ENCODE measurements at regions not wholly inside any gene's neighbourhood (a gene's known extent, or its start where the extent isn't known, plus 50 kb on each side); places are given as distances from the start of the nearest gene placed in this dataset.

DNA sequence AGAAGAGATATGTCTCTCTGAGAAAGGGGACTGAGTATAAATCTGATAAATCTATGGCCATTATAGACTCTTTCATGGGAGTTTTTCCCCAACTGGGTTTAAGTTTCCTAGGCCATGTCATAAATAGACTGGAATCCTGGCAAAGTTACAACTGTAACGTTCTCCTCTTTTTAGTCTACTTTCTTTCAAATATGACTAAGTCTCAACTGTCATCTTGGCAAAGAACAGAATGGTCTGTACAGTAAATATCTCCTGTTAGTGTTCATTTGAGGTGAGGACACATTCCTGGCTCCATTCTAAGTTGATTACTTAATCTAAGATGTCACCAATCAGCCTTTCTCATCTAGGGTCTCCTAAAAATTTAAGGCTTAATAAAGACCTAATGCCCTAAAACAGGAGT lies 300.5 kb downstream of the BRINP2 start:
- Histone ChIP-seq H3K4me3 (no peak overlapping the region), H3K27me3 (no peaks in the 10 kb centered on the region), H3K27ac (no peak overlapping the region), H3K9me3 (replicated peaks) (no peaks in the 10 kb centered on the region), H3K4me1 (no peaks in the 10 kb centered on the region), H3K36me3 (no peaks in the 10 kb centered on the region)
- DNase-seq, result no peak

DNA sequence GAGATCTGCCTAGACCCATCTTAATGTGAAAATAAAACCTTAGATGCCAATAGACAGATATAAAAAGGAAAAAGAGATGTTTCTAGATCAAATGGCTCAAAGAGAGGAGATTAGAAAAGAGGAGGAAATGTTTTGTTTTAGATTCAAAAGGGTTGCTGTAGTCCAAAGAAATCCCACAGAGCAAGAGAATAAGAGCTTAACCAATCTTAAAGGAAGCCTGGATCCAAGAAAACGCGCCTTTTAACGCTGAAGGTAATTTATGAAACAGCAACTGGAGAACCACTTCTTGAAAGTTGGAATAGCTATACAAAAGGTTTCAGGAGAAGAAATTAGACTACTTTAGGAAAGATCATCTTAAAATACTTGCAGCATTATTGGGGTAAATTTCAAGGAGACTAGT lies 298.8 kb downstream of the BRINP2 start:
- no peak overlapping the region for H3K4me3 ChIP-seq
- no peaks in the 10 kb centered on the region for H3K27me3 ChIP-seq
- H3K4me1 ChIP-seq, result no peaks in the 10 kb centered on the region
- no peaks in the 10 kb centered on the region for H3K9me3 ChIP-seq (replicated peaks)
- H3K27ac ChIP-seq, result no peak overlapping the region
- no peaks in the 10 kb centered on the region for H3K36me3 ChIP-seq
- no peak for DNase-seq

DNA sequence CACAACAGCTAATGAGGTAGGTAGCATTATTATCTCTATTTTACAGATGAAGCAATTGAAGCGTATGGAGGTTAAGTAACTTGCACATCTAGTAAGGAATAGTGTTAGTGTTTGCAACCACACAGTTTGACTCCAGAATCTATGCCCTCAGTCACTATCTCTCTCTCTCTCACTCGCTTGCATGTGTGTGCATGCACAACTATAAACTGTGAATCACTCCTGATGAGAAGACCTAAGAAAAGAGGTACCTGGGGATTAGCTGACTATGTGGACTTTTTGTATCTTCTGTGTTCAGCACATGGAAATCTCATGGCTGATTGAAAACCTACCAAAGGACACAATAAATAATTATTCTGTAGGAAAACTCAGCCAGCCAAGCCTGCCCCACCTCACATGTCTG lies 295.5 kb downstream of the BRINP2 start:
- H3K4me3 ChIP-seq, result no peak overlapping the region
- no peaks in the 10 kb centered on the region for H3K36me3 ChIP-seq
- H3K27me3 ChIP-seq, result no peaks in the 10 kb centered on the region
- DNase-seq, result no peak
- no peaks in the 10 kb centered on the region for H3K9me3 ChIP-seq (replicated peaks)
- H3K27ac ChIP-seq, result no peak overlapping the region
- H3K4me1 ChIP-seq, result no peaks in the 10 kb centered on the region

DNA sequence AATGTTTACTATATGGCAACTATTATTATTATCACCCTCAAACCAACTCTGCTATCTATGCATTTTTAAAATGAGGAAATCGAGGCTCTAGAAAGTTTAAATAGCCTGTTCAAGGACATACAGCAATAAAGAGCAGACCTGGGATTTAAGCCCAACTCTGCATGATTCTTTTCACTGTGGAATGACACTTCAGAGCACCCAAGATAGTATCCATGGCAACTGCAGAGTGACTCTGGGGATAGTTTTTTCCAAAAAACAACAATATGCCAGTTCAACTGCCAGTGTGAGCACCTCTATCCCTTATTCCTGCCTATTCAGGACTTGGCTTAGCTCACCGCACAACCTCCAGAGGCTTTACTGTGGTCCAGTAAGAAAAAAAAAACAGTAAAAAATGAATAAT lies 293.9 kb downstream of the BRINP2 start:
- no peak overlapping the region for H3K4me3 ChIP-seq
- H3K36me3 ChIP-seq, result no peaks in the 10 kb centered on the region
- no peak overlapping the region for H3K27ac ChIP-seq
- DNase-seq, result no peak
- H3K27me3 ChIP-seq, result no peaks in the 10 kb centered on the region
- no peaks in the 10 kb centered on the region for H3K4me1 ChIP-seq
- no peaks in the 10 kb centered on the region for H3K9me3 ChIP-seq (replicated peaks)

DNA sequence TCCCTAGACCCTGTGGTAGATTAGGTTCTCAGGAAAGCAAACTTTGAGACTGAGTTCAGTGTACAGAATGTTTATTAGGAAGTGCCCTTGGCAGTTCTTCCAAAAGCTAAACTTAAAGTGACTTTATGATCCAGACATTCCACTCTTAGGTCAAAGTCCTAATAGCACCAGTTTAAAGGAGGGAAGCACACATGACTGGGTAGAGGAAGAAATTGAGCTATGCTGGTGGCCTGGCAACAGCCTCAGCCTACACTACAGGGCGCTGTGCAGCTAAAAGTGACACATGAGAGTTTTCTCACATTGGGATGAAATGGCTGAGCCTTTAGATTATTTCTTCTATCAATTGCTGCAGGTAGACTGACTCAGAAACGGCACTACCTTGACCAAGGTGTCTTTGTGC lies 280.4 kb downstream of the BRINP2 start:
- Histone ChIP-seq H3K27ac (no peak overlapping the region), H3K4me3 (no peak overlapping the region), H3K4me1 (no peaks in the 10 kb centered on the region), H3K27me3 (no peaks in the 10 kb centered on the region), H3K9me3 (replicated peaks) (no peaks in the 10 kb centered on the region), H3K36me3 (no peaks in the 10 kb centered on the region)
- DNase-seq, result no peak

DNA sequence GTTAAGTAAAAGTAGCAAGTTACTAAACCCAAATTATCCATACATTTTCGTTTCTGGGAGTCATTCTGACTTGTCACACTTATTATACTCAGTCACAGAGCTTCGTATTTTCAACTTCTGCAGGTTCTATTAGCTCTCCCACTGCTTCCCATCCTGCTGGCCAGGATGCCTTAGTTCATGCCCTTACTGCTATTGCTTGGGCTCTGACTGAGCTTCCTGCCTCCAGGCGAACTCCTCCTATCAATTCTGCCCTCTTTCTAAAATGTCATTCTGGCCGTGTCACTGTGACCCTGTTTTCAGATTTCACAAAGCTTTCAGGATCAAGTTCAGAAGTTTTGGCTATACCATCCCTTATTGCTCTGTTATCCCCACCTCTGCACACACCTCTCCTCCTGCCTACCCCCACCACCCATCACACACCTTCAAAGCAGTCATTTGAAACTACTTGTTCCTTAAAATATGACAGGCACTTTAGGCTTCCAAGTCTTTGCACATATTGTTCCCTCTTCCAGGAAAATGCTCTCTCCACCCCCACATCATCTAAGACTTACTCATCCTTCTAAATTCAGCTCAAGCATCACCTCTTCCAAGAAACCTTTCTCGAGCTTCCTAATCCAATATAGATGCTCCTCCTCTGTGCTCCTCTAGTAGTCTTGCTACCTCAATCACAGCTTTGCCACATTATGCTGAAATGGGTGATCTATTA lies 278.0 kb downstream of the BRINP2 start:
- Histone ChIP-seq H3K27me3 (no peaks in the 10 kb centered on the region), H3K4me3 (no peak overlapping the region), H3K27ac (no peak overlapping the region), H3K36me3 (no peaks in the 10 kb centered on the region), H3K4me1 (no peaks in the 10 kb centered on the region), H3K9me3 (replicated peaks) (no peaks in the 10 kb centered on the region)
- DNase-seq, result no peak

DNA sequence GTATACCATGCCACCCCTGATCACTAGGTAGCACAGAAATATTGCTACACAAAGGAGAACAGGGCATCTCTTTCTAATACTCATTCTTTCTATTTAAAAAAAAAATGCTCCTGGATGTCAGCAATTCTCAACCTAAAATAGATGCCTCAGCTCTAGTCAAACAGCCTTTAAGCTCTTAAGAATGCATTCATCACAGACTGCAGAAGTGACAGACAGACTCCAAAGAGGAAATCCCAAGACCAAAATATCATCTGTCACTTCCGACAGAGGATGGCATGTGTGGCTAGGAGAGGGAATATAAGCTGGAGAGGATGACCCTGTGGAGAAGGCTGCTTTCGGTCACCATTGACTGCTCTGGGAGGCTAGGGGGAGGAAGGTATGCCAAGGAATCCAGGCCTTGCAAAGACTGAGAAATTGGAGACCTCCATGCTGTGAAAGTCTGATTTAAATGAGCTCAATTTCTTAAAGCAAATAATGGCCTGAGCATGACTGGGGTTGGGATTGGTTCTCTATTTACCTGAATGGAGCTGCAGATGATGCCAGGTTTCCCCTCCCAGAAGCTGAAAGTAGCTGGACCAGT lies 277.4 kb downstream of the BRINP2 start:
- H3K4me3 ChIP-seq, result no peak overlapping the region
- no peak for DNase-seq

DNA sequence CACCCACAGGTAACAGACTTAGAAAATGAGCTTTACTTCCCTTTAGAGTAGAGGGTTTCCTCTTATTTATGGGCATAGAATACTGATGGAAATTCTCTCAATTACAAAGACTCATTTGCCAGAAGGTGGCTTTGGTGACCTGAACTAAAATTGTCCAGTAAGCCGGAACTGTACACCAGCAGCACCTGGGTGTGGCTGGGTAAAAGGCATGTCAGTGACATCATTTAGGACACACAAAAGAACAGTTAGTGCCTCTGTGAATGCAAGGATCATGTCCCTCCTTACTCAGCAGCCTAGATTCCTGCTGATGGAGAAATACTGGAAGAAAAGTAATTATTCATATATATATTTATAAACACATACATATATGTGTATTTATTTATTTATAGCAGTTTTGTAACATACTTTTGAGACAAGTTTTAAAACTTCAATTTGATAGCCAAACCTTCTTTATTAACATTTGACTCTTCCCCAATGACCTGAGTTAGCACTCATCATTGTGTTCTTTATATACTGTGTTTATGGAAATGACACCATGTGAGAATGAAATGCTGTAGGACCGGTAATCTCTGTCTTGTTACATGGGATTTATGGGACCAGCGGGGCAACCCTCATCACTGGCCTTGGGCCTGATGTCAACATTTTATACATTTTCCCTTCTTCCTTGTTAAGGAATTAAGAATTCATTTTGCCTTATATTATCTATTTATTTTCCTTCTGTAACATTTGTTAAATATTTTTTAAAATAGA lies 274.4 kb downstream of the BRINP2 start:
- Histone ChIP-seq H3K36me3 (no peaks in the 10 kb centered on the region), H3K4me3 (no peak overlapping the region), H3K9me3 (replicated peaks) (no peaks in the 10 kb centered on the region), H3K27me3 (no peaks in the 10 kb centered on the region), H3K27ac (no peak overlapping the region), H3K4me1 (no peaks in the 10 kb centered on the region)
- no peak for DNase-seq

More for the DNA sequence above, 277.4 kb downstream of the BRINP2 start:
- Histone ChIP-seq H3K36me3 (no peaks in the 10 kb centered on the region), H3K27me3 (no peaks in the 10 kb centered on the region), H3K4me1 (no peaks in the 10 kb centered on the region), H3K27ac (no peak overlapping the region), H3K9me3 (replicated peaks) (no peaks in the 10 kb centered on the region)

DNA sequence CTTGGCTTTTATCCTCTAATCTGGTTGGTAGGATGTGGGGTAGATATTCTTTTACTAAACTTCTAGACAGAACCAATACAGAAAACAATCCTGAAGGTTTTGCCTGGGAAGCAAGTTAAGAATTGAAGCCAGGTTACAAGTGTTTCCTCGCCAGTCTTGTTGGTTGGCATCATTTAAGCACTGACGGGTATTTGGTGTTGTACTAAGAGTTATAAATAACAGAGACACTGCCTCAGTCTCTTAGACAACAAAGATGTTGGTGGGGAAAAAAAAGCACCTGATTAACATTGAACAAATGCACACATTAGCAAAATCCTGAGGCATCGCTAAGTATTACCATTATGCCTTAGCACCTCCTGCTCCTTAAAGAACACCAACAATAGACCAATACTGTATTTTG lies 272.2 kb downstream of the BRINP2 start:
- Histone ChIP-seq H3K4me3 (no peak overlapping the region), H3K4me1 (no peaks in the 10 kb centered on the region), H3K27ac (no peak overlapping the region), H3K36me3 (no peaks in the 10 kb centered on the region), H3K9me3 (replicated peaks) (no peaks in the 10 kb centered on the region), H3K27me3 (no peaks in the 10 kb centered on the region)
- no peak for DNase-seq

DNA sequence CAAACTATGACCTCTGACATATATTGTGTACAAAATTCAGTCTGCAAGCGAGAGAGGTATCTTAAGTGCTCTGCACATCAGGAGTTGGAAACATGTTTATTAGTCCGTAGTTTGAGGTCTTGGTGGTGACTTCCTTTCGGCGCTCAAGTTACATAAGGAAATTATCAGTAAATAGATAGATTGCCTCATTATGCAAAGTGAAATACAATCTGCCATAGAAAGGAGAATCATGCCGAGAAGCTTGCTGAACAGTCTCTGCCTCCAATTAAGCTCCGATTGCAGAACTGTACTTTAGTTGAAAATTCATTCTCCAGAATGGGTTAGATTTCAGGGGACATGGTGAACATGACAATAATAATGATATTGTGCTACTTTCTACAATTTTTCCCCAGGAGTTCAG lies 271.8 kb downstream of the BRINP2 start:
- Histone ChIP-seq H3K4me1 (no peaks in the 10 kb centered on the region), H3K27ac (no peak overlapping the region), H3K4me3 (no peak overlapping the region), H3K9me3 (replicated peaks) (no peaks in the 10 kb centered on the region), H3K27me3 (no peaks in the 10 kb centered on the region), H3K36me3 (no peaks in the 10 kb centered on the region)
- no peak for DNase-seq

DNA sequence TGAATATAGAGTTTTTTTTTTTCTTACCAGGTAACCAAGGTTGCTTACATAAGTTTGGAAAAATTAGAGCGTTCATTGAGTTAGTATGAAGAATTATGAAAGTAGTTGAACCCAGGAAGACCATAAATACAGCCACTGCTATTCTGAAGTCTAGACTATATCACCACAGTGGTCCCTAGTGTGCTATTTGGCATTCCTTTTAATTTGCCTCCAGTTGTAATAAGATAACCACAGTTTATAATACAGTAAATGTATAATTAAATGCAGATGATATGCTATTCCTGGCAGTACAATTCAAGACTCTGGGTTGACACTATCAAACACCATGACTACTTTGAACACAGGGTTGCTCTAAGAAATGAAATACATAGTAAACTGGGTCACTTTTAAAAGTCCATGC lies 270.5 kb downstream of the BRINP2 start:
- H3K9me3 ChIP-seq (replicated peaks), result no peaks in the 10 kb centered on the region
- H3K27me3 ChIP-seq, result no peaks in the 10 kb centered on the region
- no peak overlapping the region for H3K27ac ChIP-seq
- H3K4me3 ChIP-seq, result no peak overlapping the region
- no peaks in the 10 kb centered on the region for H3K4me1 ChIP-seq
- H3K36me3 ChIP-seq, result no peaks in the 10 kb centered on the region
- DNase-seq, result no peak

DNA sequence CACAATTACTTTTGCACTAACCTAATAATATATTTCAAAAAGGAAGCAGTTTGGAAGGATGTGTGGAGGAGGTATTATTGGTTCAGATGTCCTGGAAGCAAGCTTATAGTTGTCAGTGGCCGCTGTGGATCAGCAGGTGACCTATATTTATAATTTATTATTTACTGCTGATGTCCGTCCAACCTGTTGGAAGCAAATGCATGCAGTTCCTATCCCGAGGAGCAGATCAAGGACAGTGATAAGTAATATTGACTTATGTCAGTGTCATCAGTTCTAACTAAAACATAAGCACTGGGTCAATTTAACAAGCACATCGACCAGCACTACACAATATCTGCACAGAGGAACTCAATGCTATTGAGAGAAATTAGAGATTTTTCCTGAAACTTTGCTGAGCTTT lies 270.1 kb downstream of the BRINP2 start:
- no peak for DNase-seq
- no peak overlapping the region for H3K27ac ChIP-seq
- no peaks in the 10 kb centered on the region for H3K36me3 ChIP-seq
- H3K4me1 ChIP-seq, result no peaks in the 10 kb centered on the region
- H3K9me3 ChIP-seq (replicated peaks), result no peaks in the 10 kb centered on the region
- no peak overlapping the region for H3K4me3 ChIP-seq
- no peaks in the 10 kb centered on the region for H3K27me3 ChIP-seq

DNA sequence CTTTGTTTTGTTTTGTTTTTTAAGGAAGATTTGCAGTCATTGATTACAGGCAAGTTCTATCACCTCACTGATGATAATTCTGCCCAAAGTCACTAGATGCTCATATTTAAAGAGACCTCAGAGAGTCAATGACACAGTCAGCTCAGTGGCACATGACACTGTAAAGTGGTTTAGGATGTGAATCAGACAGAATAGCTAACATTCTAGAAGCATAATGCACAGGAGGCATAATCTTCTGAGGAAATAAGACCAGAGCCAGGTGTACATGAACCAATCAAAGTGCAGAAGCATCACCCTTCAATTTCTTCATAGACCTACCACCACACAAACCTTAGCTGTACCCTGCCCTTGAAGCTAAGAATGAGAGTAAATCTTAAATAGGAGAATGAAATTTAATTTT lies 268.5 kb downstream of the BRINP2 start:
- Histone ChIP-seq H3K27me3 (no peaks in the 10 kb centered on the region), H3K9me3 (replicated peaks) (no peaks in the 10 kb centered on the region), H3K4me1 (no peaks in the 10 kb centered on the region), H3K36me3 (no peaks in the 10 kb centered on the region), H3K4me3 (no peak overlapping the region), H3K27ac (no peak overlapping the region)
- DNase-seq, result no peak

DNA sequence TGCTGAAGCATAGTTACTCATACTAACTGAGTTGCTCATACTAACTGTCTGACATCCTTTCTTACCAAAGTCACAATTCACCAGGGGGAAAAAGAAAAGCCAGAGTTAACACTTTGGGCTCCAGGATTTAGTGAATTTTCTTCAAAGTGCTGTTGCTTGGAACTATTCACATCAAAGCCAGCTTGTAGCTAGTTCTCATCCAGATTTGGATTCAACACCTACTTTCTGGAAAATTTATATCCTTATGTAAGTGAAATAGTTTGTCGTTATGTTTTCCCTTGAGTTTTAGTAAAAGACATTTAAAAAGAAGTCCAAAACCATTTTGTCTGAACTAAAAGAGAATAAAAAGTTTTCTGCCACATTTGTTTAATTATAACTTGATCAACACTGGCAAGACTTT lies 264.6 kb downstream of the BRINP2 start:
- Histone ChIP-seq H3K4me3 (no peak overlapping the region), H3K36me3 (no peaks in the 10 kb centered on the region), H3K27me3 (no peaks in the 10 kb centered on the region), H3K9me3 (replicated peaks) (no peaks in the 10 kb centered on the region), H3K4me1 (no peaks in the 10 kb centered on the region), H3K27ac (no peak overlapping the region)
- no peak for DNase-seq

DNA sequence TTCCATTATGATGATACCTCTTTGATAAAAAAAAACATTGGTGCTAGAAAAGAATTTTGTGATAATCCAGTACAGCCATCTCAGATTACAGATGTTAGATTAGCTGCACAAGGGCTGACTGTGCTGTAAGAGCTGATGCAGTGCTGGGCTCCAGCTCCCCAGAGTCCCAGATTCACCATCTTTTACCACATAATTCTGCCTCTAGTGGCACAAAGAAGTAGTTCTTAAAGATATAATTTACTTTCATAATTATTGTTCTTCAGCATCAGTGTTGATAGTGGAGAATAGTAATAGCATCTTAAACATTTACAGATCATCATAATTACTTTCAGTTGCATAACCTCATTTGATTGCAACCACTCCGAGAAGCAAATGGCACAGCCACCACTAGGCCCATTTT lies 262.1 kb downstream of the BRINP2 start:
- Histone ChIP-seq H3K4me3 (no peak overlapping the region), H3K9me3 (replicated peaks) (no peaks in the 10 kb centered on the region)
- peak in 1 of 2 experiments; percentile 1 for DNase-seq

DNA sequence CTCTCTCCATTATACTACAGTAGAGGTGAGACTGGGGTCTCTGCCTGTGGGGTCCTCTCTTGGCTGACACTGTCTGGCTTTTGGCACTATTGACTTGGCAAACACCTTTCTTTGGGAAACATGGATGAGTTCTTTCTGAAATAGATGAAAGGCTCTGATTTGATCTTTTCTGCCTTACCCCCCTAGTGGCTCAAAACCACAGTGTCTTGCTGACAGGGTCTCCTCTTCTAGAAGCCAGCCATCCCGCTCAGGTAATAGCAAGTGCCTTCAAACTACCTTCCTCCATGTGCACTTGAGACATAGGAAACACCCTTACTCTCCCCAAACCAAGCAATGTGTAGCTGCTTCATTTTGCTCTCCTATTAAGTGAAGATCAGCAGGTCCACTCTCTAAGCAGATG lies 260.4 kb downstream of the BRINP2 start:
- Histone ChIP-seq H3K36me3 (no peaks in the 10 kb centered on the region), H3K4me3 (no peak overlapping the region), H3K27me3 (no peaks in the 10 kb centered on the region), H3K4me1 (no peaks in the 10 kb centered on the region), H3K9me3 (replicated peaks) (no peaks in the 10 kb centered on the region), H3K27ac (no peak overlapping the region)
- no peak for DNase-seq

More for the DNA sequence above, 262.1 kb downstream of the BRINP2 start:
- no peaks in the 10 kb centered on the region for H3K4me1 ChIP-seq
- H3K27me3 ChIP-seq, result no peaks in the 10 kb centered on the region
- H3K36me3 ChIP-seq, result no peaks in the 10 kb centered on the region
- H3K27ac ChIP-seq, result no peak overlapping the region

All from SJCRH30 (cell line).